Choroid plexus epithelial cell (primary cell): ENCODE measurements at regions not wholly inside any gene's neighbourhood (a gene's known extent, or its start where the extent isn't known, plus 50 kb on each side); places are given as distances from the start of the nearest gene placed in this dataset.

Experiments used
- DNase-seq: peaks from one replicate; pipeline ENCODE4 v3.0.0-alpha.2; 2010; ENCODE audit warnings: low read depth
- H3K4me3 ChIP-seq: 2 replicates; pipeline ENCODE4 v1.5.1; 2011; ENCODE audit warnings: low read depth, mild to moderate bottlenecking, control low read depth, low read length, moderate library complexity
- TF ChIP-seq, protein P1 (sequence below): conservative IDR thresholded peaks from 2 replicates; pipeline ENCODE4 v1.5.1; 2011; ENCODE audit warnings: low read depth, mild to moderate bottlenecking, control low read depth, inconsistent platforms, low read length, moderate library complexity

DNA sequence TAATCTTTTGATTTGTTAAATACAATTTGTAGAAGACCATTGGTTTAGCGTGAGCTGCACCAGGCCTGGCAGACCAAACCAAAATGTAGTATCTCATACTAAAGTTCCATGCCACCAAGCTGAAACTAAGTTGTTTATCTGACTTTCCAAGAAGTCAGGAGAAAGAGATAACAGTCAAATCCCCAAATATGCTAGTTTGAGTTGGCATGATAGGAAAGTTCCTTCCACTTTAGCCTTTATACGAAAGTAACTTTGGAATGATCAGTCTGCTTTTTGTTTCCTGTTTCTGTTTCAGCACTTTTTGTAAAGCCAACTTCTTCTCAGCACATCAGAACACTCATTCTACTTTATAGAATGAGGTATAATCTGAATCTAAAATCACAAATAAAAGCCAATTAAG is 449.2 kb downstream of the GRXCR1 start:
- H3K4me3 ChIP-seq = no peak overlapping the region
- no peak for DNase-seq
- TF ChIP-seq, protein P1, sequence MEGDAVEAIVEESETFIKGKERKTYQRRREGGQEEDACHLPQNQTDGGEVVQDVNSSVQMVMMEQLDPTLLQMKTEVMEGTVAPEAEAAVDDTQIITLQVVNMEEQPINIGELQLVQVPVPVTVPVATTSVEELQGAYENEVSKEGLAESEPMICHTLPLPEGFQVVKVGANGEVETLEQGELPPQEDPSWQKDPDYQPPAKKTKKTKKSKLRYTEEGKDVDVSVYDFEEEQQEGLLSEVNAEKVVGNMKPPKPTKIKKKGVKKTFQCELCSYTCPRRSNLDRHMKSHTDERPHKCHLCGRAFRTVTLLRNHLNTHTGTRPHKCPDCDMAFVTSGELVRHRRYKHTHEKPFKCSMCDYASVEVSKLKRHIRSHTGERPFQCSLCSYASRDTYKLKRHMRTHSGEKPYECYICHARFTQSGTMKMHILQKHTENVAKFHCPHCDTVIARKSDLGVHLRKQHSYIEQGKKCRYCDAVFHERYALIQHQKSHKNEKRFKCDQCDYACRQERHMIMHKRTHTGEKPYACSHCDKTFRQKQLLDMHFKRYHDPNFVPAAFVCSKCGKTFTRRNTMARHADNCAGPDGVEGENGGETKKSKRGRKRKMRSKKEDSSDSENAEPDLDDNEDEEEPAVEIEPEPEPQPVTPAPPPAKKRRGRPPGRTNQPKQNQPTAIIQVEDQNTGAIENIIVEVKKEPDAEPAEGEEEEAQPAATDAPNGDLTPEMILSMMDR = no peak

DNA sequence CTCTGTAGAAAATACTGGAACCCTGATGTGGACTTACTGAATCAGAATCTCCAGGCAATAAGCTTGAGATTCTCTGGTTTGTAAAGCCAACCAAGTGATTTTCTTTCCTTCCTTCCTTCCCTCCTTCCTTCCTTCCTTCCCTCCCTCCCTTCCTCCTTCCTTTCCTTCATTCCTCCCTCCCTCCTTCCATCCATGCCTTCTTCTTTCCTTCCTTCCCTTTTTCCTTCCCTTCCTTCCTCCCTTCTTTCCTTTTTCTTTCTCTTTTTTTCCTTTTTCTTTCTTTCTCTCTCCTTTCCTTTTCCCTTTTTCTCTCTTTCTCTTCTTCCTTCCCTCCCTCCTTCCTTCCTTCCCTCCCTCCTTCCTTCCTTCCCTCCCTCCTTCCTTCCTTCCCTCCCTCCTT is 450.8 kb downstream of the GRXCR1 start:
- TF ChIP-seq, protein P1 = no peak

GRCh38 chr4:43345323-43345925 is 452.9 kb downstream of the GRXCR1 start:
- H3K4me3 ChIP-seq = no peak overlapping the region
- DNase-seq = no peak
- TF ChIP-seq, protein P1 = no peak

More for the DNA sequence above, 450.8 kb downstream of the GRXCR1 start:
- no peak overlapping the region for H3K4me3 ChIP-seq
- no peak for DNase-seq

GRCh38 chr4:43348591-43348990 is 456.1 kb downstream of the GRXCR1 start:
- DNase-seq = no peak
- no peak overlapping the region for H3K4me3 ChIP-seq
- TF ChIP-seq, protein P1 = no peak

DNA sequence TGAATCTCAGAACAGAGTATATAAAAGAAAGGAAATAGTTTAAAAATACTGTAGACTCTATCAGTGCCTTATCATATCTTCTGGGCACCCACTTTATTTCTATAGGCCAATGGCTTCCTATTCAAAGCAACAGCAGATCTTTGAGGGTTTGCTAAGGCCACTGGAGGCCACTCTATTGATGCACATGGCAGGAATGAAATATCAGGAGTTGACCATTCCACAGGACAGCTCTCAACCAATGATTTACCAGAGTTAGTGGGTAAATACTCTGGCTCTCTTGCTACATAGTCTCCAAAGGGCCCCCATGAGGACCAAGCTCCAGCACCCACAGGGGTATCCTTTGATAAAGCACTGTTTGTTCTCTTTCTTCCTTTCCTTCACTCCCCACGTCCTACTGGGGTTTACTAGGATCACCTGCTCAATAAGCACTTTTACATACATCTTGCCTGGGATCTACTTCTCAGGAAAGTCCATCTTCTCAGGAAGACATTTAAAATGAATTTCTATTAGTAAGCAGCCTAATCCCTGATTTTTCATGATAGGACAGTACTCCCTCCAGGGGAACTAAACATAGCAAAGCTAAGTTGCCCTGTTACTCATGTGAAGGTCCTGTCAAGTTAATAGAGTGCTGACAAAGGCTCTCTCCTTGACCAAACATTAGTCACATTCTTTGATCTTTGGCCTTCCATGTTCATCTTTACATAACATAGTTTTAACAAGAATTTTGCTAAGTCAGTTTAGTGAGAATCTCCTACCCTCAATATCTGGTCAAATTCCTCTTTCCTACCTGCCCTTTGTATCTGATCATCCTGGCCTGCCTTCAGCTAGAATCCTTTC is 459.7 kb downstream of the GRXCR1 start:
- no peak overlapping the region for H3K4me3 ChIP-seq

DNA sequence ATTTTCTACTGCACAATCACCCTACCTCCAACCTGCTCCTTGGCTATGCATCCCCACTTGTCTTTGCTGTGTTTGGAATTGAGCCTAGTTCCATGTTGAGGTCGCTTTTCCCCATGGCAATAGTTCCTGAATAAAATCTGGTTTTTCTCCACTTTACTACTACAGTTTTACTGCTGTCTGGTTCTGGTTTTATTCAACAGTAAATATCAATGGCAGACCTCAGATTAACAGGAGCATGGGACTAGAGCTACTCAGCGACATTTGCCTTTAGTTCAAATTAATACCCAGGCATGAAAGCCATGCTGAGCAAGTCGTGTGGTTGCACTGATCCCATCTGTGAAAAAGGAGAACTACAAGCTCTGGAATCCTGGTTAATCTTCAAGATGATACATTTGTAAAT is 460.3 kb downstream of the GRXCR1 start:
- no peak for DNase-seq

More for the DNA sequence above, 459.7 kb downstream of the GRXCR1 start:
- no peak for DNase-seq
- TF ChIP-seq, protein P1 = no peak

More for the DNA sequence above, 460.3 kb downstream of the GRXCR1 start:
- H3K4me3 ChIP-seq = no peak overlapping the region
- TF ChIP-seq, protein P1 = no peak
